Activated CD4-positive, alpha-beta T cell treated with anti-CD3 and anti-CD28 coated beads for 36 hours (primary cell): ENCODE measurements at regions not wholly inside any gene's neighbourhood (a gene's known extent, or its start where the extent isn't known, plus 50 kb on each side); places are given as distances from the start of the nearest gene placed in this dataset.

Experiments
- ATAC-seq: fragments of 200-7000 bp; cut with Tn5 transposase; one replicate; pipeline ENCODE4 v1.10.0; 2021; ENCODE audit warnings: mild to moderate bottlenecking, moderate library complexity
- CTCF ChIA-PET: fragments of 350-600 bp; sonication (Branson Sonifier 250); formaldehyde crosslinking; loops from one replicate; lab custom pipeline; 2021; ENCODE audit warnings: antibody characterized with exemption; lab: Charles Lee
- POLR2A ChIA-PET: fragments of 350-600 bp; sonication (Branson Sonifier 250); formaldehyde crosslinking; loops from one replicate; lab custom pipeline; 2021; ENCODE audit warnings: antibody characterized with exemption, inconsistent platforms; lab: Charles Lee
- DNase-seq: peaks from one replicate; pipeline ENCODE4 v3.0.0-alpha.2; 2020
- H3K27ac Mint-ChIP-seq: one replicate; pipeline ENCODE4 v1.8.0; 2021; ENCODE audit warnings: mixed read lengths
- H3K27me3 Mint-ChIP-seq: one replicate; pipeline ENCODE4 v1.8.0; 2021; ENCODE audit warnings: mixed read lengths
- H3K36me3 Mint-ChIP-seq: one replicate; pipeline ENCODE4 v1.8.0; 2021; ENCODE audit warnings: low read depth, mixed read lengths
- H3K4me1 Mint-ChIP-seq: one replicate; pipeline ENCODE4 v1.8.0; 2021; ENCODE audit warnings: mixed read lengths
- H3K4me3 Mint-ChIP-seq: one replicate; pipeline ENCODE4 v1.8.0; 2021; ENCODE audit warnings: mild to moderate bottlenecking, moderate library complexity, mixed read lengths
- H3K9me3 Mint-ChIP-seq: one replicate; pipeline ENCODE4 v1.8.0; 2021; ENCODE audit warnings: low read depth, mixed read lengths
- intact Hi-C, 2 experiments: fragments of 100-400 bp; cut with DNase I in 1 of 2; cut with micrococcal nuclease in 1 of 2; formaldehyde crosslinking; loops; one replicate each; pipeline versions ENCODE4 v1.14.2 to v1.15.1; 2022 to 2024; cut with DNase I, micrococcal nuclease

DNA sequence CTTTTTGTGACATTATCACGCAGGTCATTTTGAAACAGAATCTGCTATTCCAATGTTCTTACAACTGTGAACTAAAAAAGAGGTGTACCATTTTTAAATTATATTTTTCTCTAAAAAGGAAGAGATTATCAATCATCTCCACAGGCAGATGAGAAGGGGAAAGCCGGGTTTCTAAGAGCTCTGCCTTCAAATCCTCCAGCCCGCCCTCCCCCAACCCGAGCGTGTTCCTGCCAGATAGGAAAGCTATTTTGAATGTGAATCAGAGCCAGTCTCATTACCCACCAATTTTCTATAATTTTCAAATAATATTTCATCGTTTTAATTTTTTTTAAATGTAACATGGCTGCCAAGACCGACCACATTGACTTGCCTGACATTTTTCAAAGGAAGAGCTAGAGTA is 65.9 kb downstream of the KCNF1 start:
- no peaks in the 10 kb centered on the region for H3K9me3 Mint-ChIP-seq
- CTCF ChIA-PET = interaction anchor here (0.6 kb wide), 1 partner anchor 59 kb away, joined by 3 read pairs; no protein-coding TSS in a partner anchor

DNA sequence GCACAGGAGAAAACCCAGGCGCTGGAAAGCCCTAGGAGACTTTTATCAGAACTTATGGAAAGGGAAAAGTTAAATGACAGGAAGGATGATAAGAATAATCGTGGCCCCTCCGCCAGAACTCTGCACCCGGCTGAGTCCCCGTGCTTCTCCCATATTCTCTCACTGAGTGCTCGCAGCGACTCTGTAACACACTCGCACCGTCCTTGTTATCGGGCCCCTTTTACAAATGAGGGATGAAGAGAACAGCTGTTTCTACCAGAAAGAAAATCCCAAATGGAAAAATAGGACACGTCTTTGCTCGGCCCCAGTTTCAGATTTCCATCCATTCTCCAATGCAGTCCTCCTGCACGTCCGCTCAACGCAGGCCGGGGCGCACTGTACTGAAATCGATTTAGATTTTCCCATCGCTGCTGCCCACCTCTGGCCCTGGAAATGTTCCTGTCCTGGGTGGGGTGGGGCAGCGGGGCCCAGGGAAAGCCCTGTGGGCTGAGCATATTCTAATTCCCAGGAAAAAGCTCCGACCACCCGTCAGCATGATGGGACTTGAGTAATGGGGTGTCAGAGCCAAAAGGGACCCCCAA is 66.4 kb downstream of the KCNF1 start:
- Mint-ChIP-seq H3K27ac (no peak overlapping the region), H3K9me3 (no peaks in the 10 kb centered on the region), H3K4me3 (no peak overlapping the region), H3K36me3 (no peaks in the 10 kb centered on the region), H3K4me1 (peaks cover 5% of the 10 kb centered on the region), H3K27me3 (peaks cover 8% of the 10 kb centered on the region)
- no peak for DNase-seq
- ChIA-PET CTCF (no interaction called here), POLR2A (no interaction called here)
- no peak for ATAC-seq
- intact Hi-C loops = no loop called here

More for the DNA sequence above, 65.9 kb downstream of the KCNF1 start:
- no peak for DNase-seq
- Mint-ChIP-seq H3K4me3 (no peak overlapping the region), H3K4me1 (peaks cover 5% of the 10 kb centered on the region), H3K27me3 (peaks cover 13% of the 10 kb centered on the region), H3K36me3 (no peaks in the 10 kb centered on the region), H3K27ac (no peak overlapping the region)
- POLR2A ChIA-PET = interaction anchor here (0.5 kb wide), 1 partner anchor 169 kb away, joined by 3 read pairs; no protein-coding TSS in a partner anchor
- intact Hi-C loops = no loop called here
- no peak for ATAC-seq

GRCh38 chr2:10980071-10980470 is 68.3 kb downstream of the KCNF1 start:
- Mint-ChIP-seq H3K4me1 (peaks cover 5% of the 10 kb centered on the region), H3K9me3 (no peaks in the 10 kb centered on the region), H3K4me3 (no peak overlapping the region), H3K36me3 (no peaks in the 10 kb centered on the region), H3K27me3 (peaks cover 8% of the 10 kb centered on the region), H3K27ac (no peak overlapping the region)
- ChIA-PET POLR2A (no interaction called here), CTCF (interaction anchor here (1.0 kb wide), 1 partner anchor 145 kb away, joined by 3 read pairs; no protein-coding TSS in a partner anchor)
- intact Hi-C loops = no loop called here
- ATAC-seq = no peak
- no peak for DNase-seq

DNA sequence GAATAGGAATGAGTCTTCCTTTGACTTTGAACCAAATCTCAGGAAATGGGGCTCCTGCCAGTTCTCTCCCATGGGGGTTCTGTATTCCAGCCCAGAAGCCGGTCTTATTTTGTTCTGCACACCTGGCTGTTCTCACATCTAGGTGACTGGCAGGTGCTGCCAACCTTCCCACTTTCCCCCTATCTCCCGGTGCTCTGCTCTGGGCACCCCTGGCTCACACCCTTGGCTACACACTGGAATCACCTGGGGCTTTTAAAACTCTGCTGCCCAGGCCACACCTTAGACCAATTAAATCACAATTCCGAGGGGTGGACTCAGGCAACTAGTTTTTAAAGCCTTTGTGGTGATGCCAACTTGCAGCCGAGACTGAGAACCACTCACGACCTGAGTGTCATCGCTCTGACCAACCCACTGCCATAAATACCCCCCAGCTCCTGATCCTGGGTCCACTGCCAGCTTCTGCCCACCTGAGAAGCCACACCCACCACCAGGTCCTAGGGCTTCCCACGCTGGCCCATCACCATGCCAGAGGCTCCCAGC is 69.2 kb downstream of the KCNF1 start:
- intact Hi-C loops = no loop called here
- H3K4me1 Mint-ChIP-seq = peaks cover 5% of the 10 kb centered on the region
- DNase-seq = no peak
- H3K27ac Mint-ChIP-seq = no peak overlapping the region
- ChIA-PET POLR2A (no interaction called here), CTCF (interaction anchor here (1.0 kb wide), 1 partner anchor 146 kb away, joined by 3 read pairs; no protein-coding TSS in a partner anchor)
- no peak overlapping the region for H3K4me3 Mint-ChIP-seq
- peaks cover 6% of the 10 kb centered on the region for H3K27me3 Mint-ChIP-seq
- H3K9me3 Mint-ChIP-seq = no peaks in the 10 kb centered on the region
- ATAC-seq = no peak
- no peaks in the 10 kb centered on the region for H3K36me3 Mint-ChIP-seq

- Mint-ChIP-seq H3K4me3 (no peak overlapping the region), H3K4me1 (peaks cover 5% of the 10 kb centered on the region), H3K27ac (no peak overlapping the region), H3K27me3 (peaks cover 6% of the 10 kb centered on the region), H3K36me3 (no peaks in the 10 kb centered on the region), H3K9me3 (no peaks in the 10 kb centered on the region)
- intact Hi-C loops = no loop called here
- ChIA-PET CTCF (no interaction called here), POLR2A (no interaction called here)
- no peak for DNase-seq
- no peak for ATAC-seq
These were observed 69.7 kb downstream of the KCNF1 start for GRCh38 chr2:10981451-10981850.

DNA sequence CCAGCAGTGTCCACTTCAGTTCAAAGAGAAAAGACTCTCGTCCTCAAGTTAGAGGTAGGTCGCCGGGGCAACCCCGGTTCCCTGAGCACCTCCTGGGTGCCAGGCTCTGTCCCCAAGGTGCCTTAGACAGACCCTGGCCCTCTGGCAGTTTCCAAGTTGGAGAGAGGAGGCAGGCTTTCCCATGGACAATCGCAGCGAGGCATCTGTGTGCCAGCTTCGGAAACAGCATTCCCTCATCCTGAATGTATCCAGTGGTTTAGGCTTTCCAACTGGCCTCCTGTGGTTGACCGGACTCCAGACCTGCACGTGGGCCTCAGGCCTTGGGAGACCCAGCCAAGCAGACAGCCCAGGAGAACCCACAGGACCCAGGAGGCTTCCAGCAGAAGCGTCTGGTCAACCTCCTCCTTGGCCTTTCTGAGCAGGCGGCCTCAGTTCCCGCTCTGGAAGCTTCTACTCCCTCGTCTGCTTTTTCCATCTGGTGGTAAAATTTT is 70.3 kb downstream of the KCNF1 start:
- Mint-ChIP-seq H3K27ac (no peak overlapping the region), H3K9me3 (no peaks in the 10 kb centered on the region), H3K4me3 (no peak overlapping the region), H3K27me3 (peaks cover 5% of the 10 kb centered on the region), H3K36me3 (no peaks in the 10 kb centered on the region), H3K4me1 (peaks cover 2% of the 10 kb centered on the region)
- ChIA-PET POLR2A (interaction anchor here (0.7 kb wide), 1 partner anchor 16 kb away, joined by 6 read pairs; no protein-coding TSS in a partner anchor), CTCF (no interaction called here)
- intact Hi-C loops = no loop called here
- DNase-seq (no peak), ATAC-seq (no peak)

DNA sequence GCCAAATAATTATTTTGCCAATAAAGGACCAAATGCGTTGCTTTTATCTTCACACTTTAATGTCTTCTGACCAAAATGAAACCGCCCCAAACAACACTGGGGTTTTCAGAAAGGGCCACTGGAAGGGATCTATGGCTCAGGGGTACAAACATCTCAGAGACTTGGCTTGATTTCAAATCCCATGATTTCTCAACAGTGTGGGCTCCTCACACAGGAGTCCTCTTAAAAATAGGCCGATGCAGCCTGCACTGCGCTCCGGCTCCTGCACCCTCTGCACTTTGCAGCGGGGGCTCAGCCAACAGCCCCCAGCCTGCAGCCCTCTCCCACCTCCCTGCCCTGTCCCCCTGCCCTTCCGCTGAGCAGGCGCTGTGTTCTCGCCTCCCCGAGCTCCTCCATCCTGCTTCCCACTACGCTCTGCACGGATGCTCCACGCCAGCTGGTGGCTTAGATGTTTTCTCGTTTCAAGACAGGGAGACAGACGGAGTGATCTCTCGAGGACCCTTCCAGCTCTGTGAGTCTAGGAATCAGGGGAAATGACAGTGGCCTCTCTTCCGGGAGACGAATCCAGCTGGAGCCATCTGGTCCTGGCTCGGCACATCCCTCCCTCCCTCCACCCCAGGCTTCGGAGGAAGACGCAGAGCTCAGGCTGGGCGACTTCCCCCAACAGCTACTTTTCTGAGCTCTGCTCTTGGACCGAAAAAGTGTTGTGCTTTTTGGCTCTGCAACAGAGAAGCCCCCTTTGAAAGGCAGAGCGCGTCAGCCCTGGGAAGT is 71.4 kb downstream of the KCNF1 start:
- ATAC-seq (no peak), DNase-seq (no peak)
- intact Hi-C loops = no loop called here
- H3K9me3 Mint-ChIP-seq = no peaks in the 10 kb centered on the region
- no peaks in the 10 kb centered on the region for H3K4me1 Mint-ChIP-seq
- no peak overlapping the region for H3K27ac Mint-ChIP-seq
- H3K36me3 Mint-ChIP-seq = no peaks in the 10 kb centered on the region
- no peak overlapping the region for H3K4me3 Mint-ChIP-seq
- POLR2A ChIA-PET = no interaction called here
- CTCF ChIA-PET = no interaction called here
- H3K27me3 Mint-ChIP-seq = peaks cover under 1% of the 10 kb centered on the region

- no peaks in the 10 kb centered on the region for H3K9me3 Mint-ChIP-seq
- no peak overlapping the region for H3K4me3 Mint-ChIP-seq
- POLR2A ChIA-PET = no interaction called here
- no peak for ATAC-seq
- H3K27me3 Mint-ChIP-seq = no peaks in the 10 kb centered on the region
- no peak for DNase-seq
- intact Hi-C loops = no loop called here
- no peaks in the 10 kb centered on the region for H3K4me1 Mint-ChIP-seq
- H3K27ac Mint-ChIP-seq = no peak overlapping the region
- CTCF ChIA-PET = no interaction called here
- H3K36me3 Mint-ChIP-seq = no peaks in the 10 kb centered on the region
These were observed 72.0 kb downstream of the KCNF1 start for GRCh38 chr2:10983711-10984110.

GRCh38 chr2:10984418-10985135 is 72.8 kb downstream of the KCNF1 start:
- intact Hi-C loops = no loop called here
- ChIA-PET CTCF (no interaction called here), POLR2A (no interaction called here)
- H3K4me1 Mint-ChIP-seq = no peaks in the 10 kb centered on the region
- no peak overlapping the region for H3K27ac Mint-ChIP-seq
- no peaks in the 10 kb centered on the region for H3K9me3 Mint-ChIP-seq
- DNase-seq = no peak
- no peak for ATAC-seq
- H3K36me3 Mint-ChIP-seq = no peaks in the 10 kb centered on the region
- no peak overlapping the region for H3K4me3 Mint-ChIP-seq
- H3K27me3 Mint-ChIP-seq = no peaks in the 10 kb centered on the region

- intact Hi-C loops = no loop called here
These were observed 73.5 kb downstream of the KCNF1 start for GRCh38 chr2:10985260-10985659.

DNA sequence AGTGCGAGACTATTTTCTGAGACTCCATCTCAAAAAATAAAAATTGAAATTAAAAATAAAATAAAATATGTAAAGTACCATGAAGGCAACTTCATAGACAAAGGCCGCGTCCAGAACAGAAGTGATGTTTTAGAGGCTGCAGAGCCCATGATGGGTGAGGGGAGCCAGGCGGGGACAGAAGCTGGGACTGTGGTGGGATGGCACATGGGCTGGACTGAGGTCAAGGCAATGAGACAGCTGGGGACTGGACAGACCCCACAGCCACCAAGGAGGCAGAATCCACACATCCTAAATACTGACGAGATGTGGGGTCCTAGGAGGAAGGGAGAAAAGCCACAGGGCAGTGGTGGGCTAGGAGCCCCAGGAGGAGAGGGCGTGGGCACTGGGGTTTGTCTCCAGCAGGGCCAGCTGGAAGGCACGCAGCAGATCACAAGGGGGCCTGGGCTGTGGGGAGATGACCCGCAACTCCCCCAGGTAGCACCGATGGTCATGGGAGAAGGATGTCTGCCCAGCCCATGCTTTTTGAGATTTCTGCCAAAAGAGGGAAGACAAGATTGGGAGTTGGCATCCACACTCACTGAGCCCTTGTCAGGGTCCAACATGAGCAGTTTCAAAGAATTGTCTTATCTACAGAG is 74.3 kb downstream of the KCNF1 start:
- Mint-ChIP-seq H3K27me3 (no peaks in the 10 kb centered on the region), H3K36me3 (no peaks in the 10 kb centered on the region), H3K27ac (no peak overlapping the region), H3K4me3 (no peak overlapping the region), H3K9me3 (no peaks in the 10 kb centered on the region), H3K4me1 (no peaks in the 10 kb centered on the region)
- ChIA-PET CTCF (interaction anchor here (1.2 kb wide), 1 partner anchor 216 kb away, joined by 3 read pairs; no protein-coding TSS in a partner anchor), POLR2A (no interaction called here)
- intact Hi-C loops = no loop called here
- ATAC-seq = no peak
- DNase-seq = no peak

More at GRCh38 chr2:10985260-10985659, 73.5 kb downstream of the KCNF1 start:
- Mint-ChIP-seq H3K27me3 (no peaks in the 10 kb centered on the region), H3K4me3 (no peak overlapping the region), H3K4me1 (no peaks in the 10 kb centered on the region), H3K36me3 (no peaks in the 10 kb centered on the region), H3K9me3 (no peaks in the 10 kb centered on the region), H3K27ac (no peak overlapping the region)
- DNase-seq (no peak), ATAC-seq (no peak)
- CTCF ChIA-PET = interaction anchor here (1.2 kb wide), 1 partner anchor 216 kb away, joined by 3 read pairs; no protein-coding TSS in a partner anchor
- POLR2A ChIA-PET = no interaction called here
